K562 (cell line): ENCODE measurements at regions not wholly inside any gene's neighbourhood (a gene's known extent, or its start where the extent isn't known, plus 50 kb on each side); places are given as distances from the start of the nearest gene placed in this dataset.
"Not testable (repeated sequence)": the region's sequence is repeated elsewhere in the genome, so short reads cannot be mapped to it uniquely, and the experiment has no call there.

Experiments
- ATAC-seq: fragments of 200-7000 bp; cut with Tn5 transposase; 3 replicates; pipeline ENCODE4 v1.9.1; 2020; ENCODE audit warnings: moderate library complexity
- BruUV-seq: library from RNA; stranded (reverse); fragments of 400-500 nt; replicated peaks from 2 replicates; lab custom pipeline; 2021; lab: Mats Ljungman, UMichigan
- CTCF ChIA-PET: fragments of 300-600 bp; formaldehyde crosslinking; extraction: SDS; loops from one replicate; lab custom pipeline; 2021; ENCODE audit warnings: low intra/inter-chr PET ratio; lab: Yijun Ruan, JAX
- POLR2A ChIA-PET: fragments of 300-600, 350-650 bp; sonication (Branson Sonifier 250); formaldehyde crosslinking; extraction: SDS; loops from one replicate; lab custom pipeline; 2021; ENCODE audit warnings: antibody characterized with exemption, inconsistent platforms; lab: Yijun Ruan, JAX
- DNase-seq, 4 experiments: peaks; one replicate each; pipeline versions ENCODE4 v3.0.0 to v3.0.0-alpha.2; 2011 to 2018; ENCODE audit warnings: low spot score in 3 of 4, mixed read lengths in 3 of 4; ENCODE audit errors: extremely low read depth in 1 of 4
- FAIRE-seq: peaks from 2 replicates; lab custom pipeline; 2011; peaks lifted over from hg19 to GRCh38; lab: Jason Lieb, UNC
- H2AFZ ChIP-seq: 2 replicates; pipeline ENCODE4 v1.6.0; 2011; ENCODE audit warnings: low read depth, low read length, control low read depth, inconsistent platforms
- H3K27ac ChIP-seq: fragments of 200-600 bp; 3 replicates; pipeline ENCODE4 v1.8.0; 2011; ENCODE audit warnings: low read depth, mild to moderate bottlenecking, control low read depth, inconsistent platforms, low read length, moderate library complexity, mixed read lengths; ENCODE audit errors: extremely low read depth
- H3K27me3 ChIP-seq, 2 experiments: fragments of 300-600 bp in 1 of 2; 2 replicates in 1 of 2; 3 replicates in 1 of 2; pipeline versions ENCODE4 v1.6.0 to v1.8.0; 2011; ENCODE audit warnings: inconsistent platforms in 2 of 2, low read length in 2 of 2, mild to moderate bottlenecking in 1 of 2, mixed read lengths in 1 of 2, moderate library complexity in 1 of 2; ENCODE audit not compliant: control insufficient read depth in 2 of 2, insufficient read depth in 2 of 2
- H3K36me3 ChIP-seq: fragments of 300-600 bp; 3 replicates; pipeline ENCODE4 v1.8.0; 2011; ENCODE audit warnings: mild to moderate bottlenecking, low read length, inconsistent platforms; ENCODE audit not compliant: control insufficient read depth, insufficient read depth
- H3K4me1 ChIP-seq, 2 experiments: fragments of 200-600 bp in 1 of 2; replicated peaks in 1 of 2; 2 replicates in 1 of 2; 3 replicates in 1 of 2; pipeline versions ENCODE4 v1.5.1 to v1.8.0; 2011; ENCODE audit warnings: inconsistent platforms in 2 of 2, low read length in 2 of 2, mild to moderate bottlenecking in 1 of 2, mixed read lengths in 1 of 2, moderate library complexity in 1 of 2; ENCODE audit not compliant: control insufficient read depth in 2 of 2, insufficient read depth in 2 of 2
- H3K4me2 ChIP-seq: 2 replicates; pipeline ENCODE4 v1.6.1; 2011; ENCODE audit warnings: low read length, control low read depth, inconsistent platforms, mixed read lengths; ENCODE audit not compliant: insufficient read depth
- H3K4me3 ChIP-seq: fragments of 200-600 bp; sonication (generic), shearing (Covaris generic); 2 replicates; pipeline ENCODE4 v1.5.1; 2016; ENCODE audit warnings: control low read depth, inconsistent platforms
- H3K79me2 ChIP-seq: fragments of 200-600 bp; 3 replicates; pipeline ENCODE4 v1.8.0; 2011; ENCODE audit warnings: low read length, inconsistent platforms; ENCODE audit not compliant: control insufficient read depth, insufficient read depth
- H3K9ac ChIP-seq, 2 experiments: 2 replicates each; pipeline versions ENCODE4 v1.6.0 to v1.6.1; 2011; ENCODE audit warnings: low read depth in 2 of 2, low read length in 2 of 2, control low read depth in 1 of 2, inconsistent platforms in 1 of 2, mild to moderate bottlenecking in 1 of 2, mixed read lengths in 1 of 2; ENCODE audit not compliant: insufficient read depth in 1 of 2
- H3K9me1 ChIP-seq: one replicate; pipeline ENCODE4 v1.6.0; 2011; ENCODE audit warnings: inconsistent platforms, mild to moderate bottlenecking, low read length, moderate library complexity; ENCODE audit not compliant: control insufficient read depth, insufficient read depth
- H3K9me3 ChIP-seq: replicated peaks from 2 replicates; pipeline ENCODE4 v1.5.1; 2011; ENCODE audit warnings: low read depth, low read length, inconsistent platforms; ENCODE audit not compliant: control insufficient read depth, insufficient read depth
- H4K20me1 ChIP-seq: replicated peaks from 2 replicates; pipeline ENCODE4 v1.6.1; 2011; ENCODE audit warnings: low read length, inconsistent platforms, mixed read lengths; ENCODE audit not compliant: control insufficient read depth, insufficient read depth
- HSF4 ChIP-seq: fragments of 250-450 bp; sonication (Bioruptor Pico); IDR thresholded peaks from 2 replicates; pipeline ENCODE4 v2.1.2; 2022; ENCODE audit warnings: mild to moderate bottlenecking, moderate library complexity, borderline replicate concordance
- USF2 ChIP-seq: sonication (generic); formaldehyde crosslinking; IDR thresholded peaks from 2 replicates; pipeline ENCODE4 v1.5.0; 2020; ENCODE audit warnings: missing genetic modification reagents
- ZNF146 ChIP-seq: IDR thresholded peaks from one replicate; pipeline ENCODE4 v1.6.1; 2018; ENCODE audit warnings: missing compliant biosample characterization; ENCODE audit not compliant: unreplicated experiment
- ZNF79 ChIP-seq: fragments of 250-450 bp; sonication (Bioruptor Pico); IDR thresholded peaks from 2 replicates; pipeline ENCODE4 v1.4.0; 2020; ENCODE audit warnings: low read depth, mild to moderate bottlenecking, moderate library complexity
- WGBS: fragments of 100-300 bp; shearing (Covaris generic); methylation state at CpG from one replicate; pipeline ENCODE4 v1.1.6; 2016; ENCODE audit warnings: low coverage, mixed read lengths; ENCODE audit not compliant: insufficient coverage; ENCODE audit errors: missing lambda C conversion rate; 5-methylcytosine and 5-hydroxymethylcytosine counted together
- in situ Hi-C: fragments of 300-500 bp; cut with MboI; formaldehyde crosslinking; loops from 4 replicates; pipeline ENCODE4 v1.15.0; 2018; ENCODE audit warnings: inconsistent platforms, mixed read lengths
- intact Hi-C: fragments of 100-400 bp; cut with micrococcal nuclease; formaldehyde crosslinking; loops from 2 replicates; pipeline ENCODE4 v1.14.2; 2022
- TF ChIP-seq, protein P1 (sequence below): IDR thresholded peaks from 2 replicates; pipeline ENCODE4 v1.6.1; 2014; ENCODE audit warnings: antibody characterized with exemption

DNA sequence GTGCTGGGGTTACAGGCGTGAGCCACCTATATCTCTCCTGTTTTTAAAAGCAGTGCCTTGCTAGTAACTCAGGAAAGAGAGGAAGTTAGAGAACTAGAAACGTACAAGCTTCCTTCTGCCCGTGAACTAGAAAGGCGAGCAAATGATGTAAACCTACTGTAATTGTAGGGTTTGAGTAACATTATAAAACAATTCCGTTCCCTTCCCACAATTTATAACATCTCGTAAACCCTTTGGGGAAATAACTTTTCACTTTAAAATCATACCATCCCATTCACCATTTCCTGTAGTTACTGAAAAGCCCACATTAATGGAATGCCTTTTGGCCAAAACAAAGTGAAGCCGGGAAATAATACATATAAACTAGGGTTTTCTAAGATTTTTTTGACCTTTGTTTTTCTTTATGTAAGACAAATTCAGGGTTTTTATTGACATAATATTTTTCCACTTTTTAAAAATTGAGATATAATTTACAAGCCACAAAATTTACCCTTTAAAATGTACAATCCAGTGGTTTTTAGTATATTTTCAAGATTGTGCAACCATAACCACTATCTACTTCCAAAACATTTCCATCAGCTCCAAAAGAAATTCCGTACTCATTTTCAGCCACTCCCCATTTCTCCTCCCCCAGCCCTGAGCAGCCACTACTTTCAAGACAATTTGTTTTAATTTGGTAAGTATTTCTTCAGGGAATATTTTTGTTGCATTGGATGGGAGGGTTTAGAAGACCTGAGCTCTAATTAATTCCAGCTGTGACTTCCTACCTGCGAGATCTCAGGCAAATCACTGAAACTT, 175.1 kb upstream of the PDE10A start (continued):
- TF ChIP-seq HSF4 (CRISPR knock-in tag) (no peak), ZNF79 (no peak), USF2 (CRISPR knock-in tag) (no peak)
- TF ChIP-seq, protein P1, sequence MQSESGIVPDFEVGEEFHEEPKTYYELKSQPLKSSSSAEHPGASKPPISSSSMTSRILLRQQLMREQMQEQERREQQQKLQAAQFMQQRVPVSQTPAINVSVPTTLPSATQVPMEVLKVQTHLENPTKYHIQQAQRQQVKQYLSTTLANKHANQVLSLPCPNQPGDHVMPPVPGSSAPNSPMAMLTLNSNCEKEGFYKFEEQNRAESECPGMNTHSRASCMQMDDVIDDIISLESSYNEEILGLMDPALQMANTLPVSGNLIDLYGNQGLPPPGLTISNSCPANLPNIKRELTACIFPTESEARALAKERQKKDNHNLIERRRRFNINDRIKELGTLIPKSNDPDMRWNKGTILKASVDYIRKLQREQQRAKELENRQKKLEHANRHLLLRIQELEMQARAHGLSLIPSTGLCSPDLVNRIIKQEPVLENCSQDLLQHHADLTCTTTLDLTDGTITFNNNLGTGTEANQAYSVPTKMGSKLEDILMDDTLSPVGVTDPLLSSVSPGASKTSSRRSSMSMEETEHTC = no peak

- BruUV-seq, H3K4me3 ChIP-seq, in situ Hi-C loops, H3K9ac ChIP-seq, intact Hi-C loops, H3K4me2 ChIP-seq, FAIRE-seq, H3K9me3 ChIP-seq, H3K27ac ChIP-seq, ATAC-seq, H4K20me1 ChIP-seq, H3K4me1 ChIP-seq, CTCF ChIA-PET, H3K36me3 ChIP-seq, H3K79me2 ChIP-seq, H3K9me1 ChIP-seq, DNase-seq, H2AFZ ChIP-seq: not testable (repeated sequence)
- TF ChIP-seq ZNF146 (CRISPR knock-in tag) = peak; percentile 38
- 11% methylated on average over 4 of the region's 4 CpGs for WGBS
- H3K27me3 ChIP-seq = peaks cover 0 to 35% of the 10 kb centered on the region in 2 experiments; a peak in 3 of 5 replicates
- POLR2A ChIA-PET = interaction anchor here (0.6 kb wide), 1 partner anchor 14 kb away, joined by 3 read pairs; no protein-coding TSS in a partner anchor
Observed at GRCh38 chr6:165836648-165837047, 173.6 kb upstream of the PDE10A start.
